DMS153 (cell line): ENCODE measurements at regions not wholly inside any gene's neighbourhood (a gene's known extent, or its start where the extent isn't known, plus 50 kb on each side); places are given as distances from the start of the nearest gene placed in this dataset.
"Not testable (repeated sequence)": the region's sequence is repeated elsewhere in the genome, so short reads cannot be mapped to it uniquely, and the experiment has no call there.

Experiments
- DNase-seq: peaks from one replicate; lab custom pipeline; 2025; lab: John Stamatoyannopoulos, UW

DNA sequence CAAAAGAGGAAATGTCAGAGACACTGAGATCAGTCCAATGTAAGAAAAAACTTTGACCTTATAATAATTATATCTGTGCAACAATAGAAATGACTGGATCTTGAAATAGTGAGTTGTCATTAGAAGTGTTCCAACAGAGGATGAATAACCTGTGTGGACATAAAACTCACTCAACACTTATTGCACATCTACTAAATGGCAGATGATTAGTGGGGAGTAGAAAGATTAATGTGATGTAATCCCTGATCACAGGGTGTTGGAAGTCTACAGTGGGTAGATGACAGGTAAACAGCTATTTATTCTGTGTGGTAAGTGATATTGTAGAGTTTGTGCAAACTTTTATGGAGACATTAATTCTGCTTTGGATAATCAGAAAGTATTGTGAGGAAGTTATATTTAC is 177.3 kb upstream of the HMHB1 start:
- no peak for DNase-seq

DNA sequence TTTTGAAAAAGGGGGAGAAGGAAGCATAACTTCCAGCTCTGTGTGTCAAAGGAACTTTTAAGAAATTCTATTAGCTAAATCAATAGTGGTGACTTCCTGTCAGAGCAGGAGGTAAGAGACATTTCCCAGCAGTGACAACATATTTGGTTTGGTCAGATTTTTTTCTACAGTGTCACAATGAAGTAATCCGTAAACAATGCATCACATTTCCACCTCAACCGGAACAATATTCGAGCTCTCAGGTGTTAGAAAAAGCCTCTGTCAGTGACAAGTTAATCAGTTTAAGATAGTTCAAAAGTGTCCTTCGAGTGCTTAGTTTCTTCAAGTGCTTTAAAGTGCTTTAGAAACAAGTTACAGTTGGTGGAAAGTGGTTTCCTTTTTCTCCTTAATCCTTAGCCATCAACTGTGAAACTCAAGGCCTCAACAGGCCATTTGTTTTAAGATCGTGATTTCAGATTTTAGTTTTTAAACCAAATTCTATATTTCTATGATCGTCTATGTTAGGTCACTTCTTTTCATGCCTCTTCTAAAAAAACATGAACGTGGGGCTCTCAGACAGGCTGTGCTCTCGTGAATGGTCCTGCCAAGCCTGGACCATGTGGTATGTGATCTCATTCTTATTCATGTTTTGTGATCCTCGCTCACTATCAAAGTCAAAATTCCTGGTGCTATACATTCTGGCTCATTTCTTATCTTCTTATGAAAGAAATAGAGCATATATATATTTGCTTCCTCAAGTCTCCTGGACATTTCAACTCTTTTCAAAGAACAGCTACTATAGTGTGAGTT is 181.9 kb upstream of the HMHB1 start:
- DNase-seq = no peak

DNA sequence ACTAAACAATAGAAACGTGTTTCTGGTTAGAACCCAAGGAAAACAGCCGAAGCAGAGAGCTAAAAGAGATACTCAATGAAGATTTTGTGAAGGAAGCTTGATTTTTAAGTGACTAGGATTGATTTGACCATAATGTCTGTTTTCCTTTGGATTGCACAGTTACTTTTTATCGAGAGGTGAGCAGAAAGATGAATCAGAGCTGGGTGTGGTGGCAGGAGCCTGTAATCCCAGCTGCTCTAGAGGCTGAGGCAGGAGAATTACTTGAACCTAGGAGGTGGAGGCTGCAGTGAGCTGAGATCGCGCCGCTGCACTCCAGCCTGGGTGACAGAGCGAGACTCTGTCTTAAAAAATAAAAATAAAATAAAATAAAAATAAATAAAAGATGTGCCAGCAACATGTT is 186.9 kb upstream of the HMHB1 start:
- DNase-seq = not testable (repeated sequence)

GRCh38 chr5:143624465-143624864 is 187.5 kb upstream of the HMHB1 start:
- DNase-seq = no peak

DNA sequence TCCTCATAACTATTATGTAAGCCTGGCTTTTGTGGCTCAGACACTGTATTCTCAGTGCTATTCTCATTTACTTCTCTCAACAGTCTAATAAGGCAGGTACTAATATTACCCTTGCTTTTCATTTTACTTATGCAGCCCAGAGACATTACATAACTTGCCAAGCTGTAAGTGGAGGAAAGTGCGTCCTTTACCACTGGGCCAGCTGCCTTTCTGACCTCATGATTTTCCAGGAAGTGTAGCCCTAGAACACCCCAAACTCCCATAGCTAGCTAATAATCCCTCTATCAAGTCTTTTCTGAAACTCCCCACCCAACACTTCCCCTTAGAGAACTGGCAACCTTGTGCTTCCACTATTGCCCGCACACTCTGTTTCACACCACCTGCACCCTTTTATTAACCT is 192.9 kb upstream of the HMHB1 start:
- no peak for DNase-seq

GRCh38 chr5:143618141-143618540 is 193.8 kb upstream of the HMHB1 start:
- DNase-seq = no peak

- DNase-seq = no peak
Observed at GRCh38 chr5:143614831-143615230, 197.1 kb upstream of the HMHB1 start.

DNA sequence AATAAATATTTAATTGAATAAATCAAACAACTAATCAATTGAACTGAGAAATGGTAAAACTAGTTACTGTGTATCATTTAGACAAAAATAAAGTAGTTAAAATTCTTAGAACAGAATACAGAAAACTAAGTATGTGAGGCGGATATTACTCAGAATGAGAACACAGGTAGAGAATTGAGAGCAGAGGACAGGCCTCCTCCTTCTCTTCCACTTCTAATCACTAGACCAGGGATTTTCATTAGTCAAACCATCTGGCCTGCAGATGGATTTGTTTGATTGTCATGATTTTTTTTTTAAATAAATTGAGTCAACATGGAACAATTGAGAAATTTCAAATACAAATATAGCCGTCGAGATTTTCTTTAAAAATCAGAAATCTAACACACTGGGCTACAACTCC is 198.6 kb upstream of the HMHB1 start:
- no peak for DNase-seq

- DNase-seq = no peak
Observed at GRCh38 chr5:143610946-143611345, 201.0 kb upstream of the HMHB1 start.

GRCh38 chr5:143606043-143606752 is 202.7 kb upstream of the NR3C1 start:
- DNase-seq = no peak

DNA sequence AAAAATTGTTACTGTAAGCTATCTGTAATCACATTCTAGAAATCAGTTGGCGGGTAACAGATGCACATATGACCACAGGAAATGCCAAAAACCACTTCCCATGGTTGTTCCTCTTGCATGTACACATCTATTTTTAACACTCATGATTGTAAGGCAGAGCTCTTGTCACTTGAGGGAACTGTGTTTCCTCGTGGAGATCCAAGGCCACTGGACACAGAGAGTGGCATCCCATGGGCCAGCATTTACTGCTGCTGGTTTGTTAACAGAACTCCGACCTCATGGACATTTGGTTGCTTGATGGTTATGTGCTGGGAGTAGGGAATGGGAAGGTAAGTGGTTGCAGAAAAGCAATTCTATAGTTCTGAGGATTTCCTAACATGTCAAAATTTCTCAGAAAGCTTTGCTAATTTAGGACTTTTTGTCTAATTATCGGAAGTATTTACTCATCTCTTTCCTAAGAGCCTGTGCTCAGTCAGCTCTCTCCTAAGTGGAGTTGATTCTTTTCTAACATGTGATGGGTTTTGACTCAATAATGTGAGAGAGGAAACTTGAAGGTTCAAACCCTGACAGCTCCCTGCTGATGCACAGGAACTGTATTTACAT is 202.0 kb upstream of the NR3C1 start:
- no peak for DNase-seq

GRCh38 chr5:143601917-143602333 is 198.4 kb upstream of the NR3C1 start:
- no peak for DNase-seq

- DNase-seq = no peak
Observed at GRCh38 chr5:143601357-143601756, 197.9 kb upstream of the NR3C1 start.

DNA sequence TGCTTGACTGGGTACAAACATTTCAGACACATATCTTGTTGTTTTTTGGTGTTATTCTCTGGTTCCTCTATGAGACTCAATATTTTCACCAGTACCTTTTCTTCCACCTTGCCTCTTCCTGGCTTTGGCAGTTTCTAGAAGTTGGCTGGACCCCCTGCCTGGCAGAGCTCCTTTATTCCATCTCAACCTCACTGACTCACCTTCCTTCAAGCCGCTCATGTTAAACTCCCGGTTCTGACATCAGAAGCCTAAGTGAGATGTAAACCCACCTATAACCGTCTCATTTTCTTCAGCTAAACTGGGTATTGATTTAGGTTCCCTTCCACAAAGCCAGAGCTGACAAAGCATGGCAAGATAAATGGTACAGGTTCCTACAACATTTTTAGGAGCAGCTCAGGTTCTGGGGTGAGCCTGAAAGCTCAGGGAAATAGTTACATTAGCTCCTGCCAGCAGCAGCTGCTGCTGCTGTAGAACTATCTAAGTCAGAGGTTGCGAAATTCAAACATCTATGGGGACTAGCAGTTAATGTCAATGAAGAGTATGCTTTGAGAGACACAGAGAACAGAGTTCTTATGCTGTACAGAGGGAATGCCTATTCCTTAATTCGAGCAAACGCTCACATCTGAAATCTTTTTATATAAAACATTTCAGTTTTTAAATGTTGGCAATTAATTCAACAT is 197.1 kb upstream of the NR3C1 start:
- DNase-seq = no peak

- no peak for DNase-seq
Observed at GRCh38 chr5:143599474-143599873, 196.0 kb upstream of the NR3C1 start.

- no peak for DNase-seq
Observed at GRCh38 chr5:143596824-143597223, 193.3 kb upstream of the NR3C1 start.

DNA sequence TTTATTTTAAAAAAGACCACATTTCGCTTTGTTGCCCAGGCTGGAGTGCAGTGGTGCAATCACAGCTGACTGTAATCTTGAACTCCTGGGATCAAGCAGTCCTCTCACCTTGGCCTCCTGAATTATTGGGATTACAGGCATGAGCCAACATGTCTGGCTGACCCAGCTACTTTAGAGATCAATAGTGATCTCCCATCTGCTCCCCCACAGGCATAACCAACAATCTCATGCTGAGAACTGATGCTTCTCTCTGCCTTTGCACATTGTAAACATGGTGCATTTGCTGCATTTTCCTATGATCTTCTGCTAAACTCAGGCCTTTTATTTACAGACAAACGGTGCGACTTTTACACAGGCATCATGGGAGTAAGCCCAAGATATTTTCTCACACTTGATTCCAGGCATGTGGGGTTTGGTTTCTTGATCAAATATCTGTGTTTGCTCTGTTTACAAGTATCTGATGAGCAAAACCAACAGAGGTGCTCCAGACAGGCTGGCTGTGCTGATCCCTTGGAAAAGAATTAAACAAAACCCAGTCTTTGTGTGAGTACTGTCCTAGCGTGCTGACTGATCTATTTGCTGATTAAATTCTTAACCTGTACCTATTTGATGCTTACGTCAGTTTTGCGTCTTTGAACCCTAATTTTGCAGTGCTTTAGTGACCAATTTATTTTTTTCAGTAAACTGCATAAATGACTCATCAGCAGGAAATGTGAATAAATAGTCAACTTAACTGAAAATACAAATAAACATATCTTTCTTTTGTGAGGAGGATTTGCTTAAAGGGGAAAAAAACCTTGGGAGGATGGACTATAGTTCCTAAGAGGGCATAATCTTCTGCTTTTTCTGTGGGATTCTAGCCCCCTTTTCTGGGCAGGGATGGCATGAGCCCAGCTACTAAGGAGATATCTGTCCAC is 191.7 kb upstream of the NR3C1 start:
- DNase-seq = peak; percentile 29

DNA sequence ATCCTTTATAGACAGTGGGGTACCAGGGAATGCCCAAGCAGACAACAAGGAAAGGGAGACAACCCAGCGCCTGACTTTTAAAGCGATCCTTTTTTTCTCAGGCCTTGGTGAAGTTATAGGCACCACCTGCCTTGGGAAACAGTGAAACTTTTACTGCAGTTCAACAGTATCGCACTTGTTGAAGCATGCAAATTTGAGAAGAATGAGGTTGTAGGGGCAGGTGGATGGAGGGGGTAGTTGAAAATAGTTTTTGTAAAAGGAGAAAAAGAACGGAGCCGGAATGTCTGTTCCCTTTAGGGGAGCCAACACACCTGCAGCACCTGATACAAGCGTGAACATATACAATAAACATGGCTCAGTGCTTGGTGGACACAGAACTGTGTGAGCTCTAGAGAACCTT is 190.2 kb upstream of the NR3C1 start:
- no peak for DNase-seq

GRCh38 chr5:143592648-143593047 is 189.2 kb upstream of the NR3C1 start:
- DNase-seq = no peak

GRCh38 chr5:143588933-143589662 is 185.6 kb upstream of the NR3C1 start:
- DNase-seq = no peak

GRCh38 chr5:143588121-143588520 is 184.6 kb upstream of the NR3C1 start:
- not testable (repeated sequence) for DNase-seq
